NCI-H2227 treated with DMSO at 0.1 percent for 48 hours (cell line): ENCODE measurements at regions not wholly inside any gene's neighbourhood (a gene's known extent, or its start where the extent isn't known, plus 50 kb on each side); places are given as distances from the start of the nearest gene placed in this dataset.
"Not testable (repeated sequence)": the region's sequence is repeated elsewhere in the genome, so short reads cannot be mapped to it uniquely, and the experiment has no call there.

ENCODE experiments used
- DNase-seq: peaks from one replicate; lab custom pipeline; 2025; lab: John Stamatoyannopoulos, UW

- DNase-seq, result no peak
Observed at GRCh38 chr2:56981554-56981953, 797.8 kb downstream of the CCDC85A start.

DNA sequence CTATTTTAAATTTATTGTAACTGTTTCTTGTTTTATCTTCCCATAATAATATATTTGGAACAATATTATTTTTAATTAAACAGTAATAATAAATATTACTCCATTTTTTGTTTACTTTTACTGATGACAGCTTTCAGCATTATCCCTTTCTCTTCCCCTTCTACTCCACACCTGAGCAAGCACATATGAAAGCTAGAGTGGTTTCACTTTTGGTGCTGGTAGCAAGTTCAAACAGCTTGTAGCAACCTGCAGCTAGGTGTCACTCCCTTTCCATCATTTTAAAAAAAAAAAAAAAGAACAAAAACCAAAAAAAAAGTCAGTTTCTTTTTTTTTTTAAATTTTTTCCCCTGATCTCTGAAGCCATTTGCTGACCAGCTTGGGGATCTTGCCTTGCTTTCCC, 801.8 kb downstream of the CCDC85A start:
- no peak for DNase-seq

DNA sequence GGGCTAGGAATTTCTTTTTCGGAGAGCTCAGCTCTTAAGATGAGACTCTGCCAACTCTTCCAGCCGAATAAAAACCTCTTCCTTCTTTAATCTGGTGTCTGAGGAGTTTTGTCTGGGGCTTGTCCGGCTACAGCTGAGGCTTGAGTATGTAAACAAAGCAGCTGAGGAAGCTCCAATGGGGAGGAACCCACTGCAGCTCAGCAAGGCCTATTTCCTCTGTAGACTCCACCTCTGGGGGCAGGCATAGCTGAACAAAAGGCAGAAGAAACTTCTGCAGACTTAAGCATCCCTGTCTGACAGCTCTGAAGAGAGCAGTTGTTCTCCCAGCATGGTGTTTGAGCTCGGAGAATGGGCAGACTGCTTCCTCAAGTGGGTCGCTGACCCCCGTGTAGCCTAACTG, 838.7 kb downstream of the CCDC85A start:
- DNase-seq, result no peak

DNA sequence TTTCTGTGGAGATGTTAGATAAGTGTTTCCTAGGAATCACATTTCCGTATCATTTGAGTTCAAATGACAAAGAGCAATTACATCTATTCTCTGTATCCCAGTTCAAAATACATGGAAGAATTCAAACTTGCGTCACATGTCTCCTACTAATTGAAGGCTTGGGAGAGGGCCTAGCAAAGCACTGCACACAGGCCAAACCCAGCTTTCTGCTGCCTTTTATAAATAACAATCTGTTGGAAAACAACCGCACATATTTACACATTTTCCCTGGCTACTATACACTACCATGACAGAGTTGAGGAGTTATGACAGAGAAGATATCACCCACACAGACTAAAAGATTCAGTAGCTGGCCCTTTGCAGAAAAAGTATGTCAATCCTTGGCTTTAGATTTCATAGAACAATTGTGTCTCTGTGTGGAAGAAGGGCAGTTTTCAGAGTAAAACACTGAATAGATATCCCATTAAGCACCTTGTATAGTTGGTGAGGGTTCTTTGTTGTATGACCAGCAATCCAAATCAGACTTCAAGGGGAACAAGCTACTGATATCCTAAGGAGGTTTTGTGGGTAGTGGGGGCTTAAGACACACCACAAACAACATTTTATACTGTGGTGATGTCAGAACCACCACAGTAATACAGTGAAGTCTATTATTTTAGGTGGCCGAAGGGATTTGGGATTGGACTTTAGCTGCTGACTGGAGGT, 861.3 kb downstream of the CCDC85A start:
- DNase-seq, result no peak

DNA sequence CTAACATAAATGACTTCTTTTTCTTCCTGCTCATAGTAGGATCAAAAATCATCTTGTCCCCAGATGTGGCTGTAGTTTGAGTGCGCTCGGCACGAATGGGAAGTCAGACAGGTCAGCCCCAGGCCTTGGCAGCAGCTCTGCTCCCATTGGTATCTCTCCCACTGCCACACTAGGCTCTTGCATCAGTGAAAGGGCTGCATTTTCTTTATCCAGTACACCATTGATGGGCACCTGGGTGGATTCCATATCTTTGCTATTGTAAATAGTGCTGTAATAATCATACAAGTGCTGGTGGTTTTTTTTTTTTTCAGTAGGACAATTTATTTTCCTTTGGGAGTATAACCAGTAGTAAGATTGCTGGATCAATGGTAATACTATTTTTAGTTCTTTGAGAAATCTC, 865.5 kb downstream of the CCDC85A start:
- no peak for DNase-seq

GRCh38 chr2:57050007-57050406, 866.2 kb downstream of the CCDC85A start:
- no peak for DNase-seq

- DNase-seq, result not testable (repeated sequence)
Observed at GRCh38 chr2:57066301-57066700, 882.5 kb downstream of the CCDC85A start.

DNA sequence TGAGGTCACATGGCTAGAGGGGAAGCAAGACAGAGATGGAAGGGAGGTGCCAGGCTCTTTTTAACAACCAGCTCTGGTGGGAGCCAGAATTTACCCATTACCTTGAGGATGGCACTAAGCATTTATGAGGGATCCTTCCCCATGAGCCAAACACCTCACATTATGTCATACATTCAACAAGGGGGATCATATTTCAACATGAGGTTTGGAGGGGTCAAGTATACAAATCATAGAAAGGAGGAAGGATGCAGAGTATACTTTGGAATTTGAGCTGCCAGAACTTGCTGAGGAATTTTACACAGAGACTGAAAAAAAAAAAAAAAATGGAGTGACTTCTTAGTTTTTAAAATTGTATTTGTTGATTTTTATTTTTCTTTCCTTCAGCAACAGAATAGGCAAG, 891.4 kb downstream of the CCDC85A start:
- no peak for DNase-seq

- DNase-seq, result no peak
Observed at GRCh38 chr2:57080035-57080434, 896.2 kb downstream of the CCDC85A start.

DNA sequence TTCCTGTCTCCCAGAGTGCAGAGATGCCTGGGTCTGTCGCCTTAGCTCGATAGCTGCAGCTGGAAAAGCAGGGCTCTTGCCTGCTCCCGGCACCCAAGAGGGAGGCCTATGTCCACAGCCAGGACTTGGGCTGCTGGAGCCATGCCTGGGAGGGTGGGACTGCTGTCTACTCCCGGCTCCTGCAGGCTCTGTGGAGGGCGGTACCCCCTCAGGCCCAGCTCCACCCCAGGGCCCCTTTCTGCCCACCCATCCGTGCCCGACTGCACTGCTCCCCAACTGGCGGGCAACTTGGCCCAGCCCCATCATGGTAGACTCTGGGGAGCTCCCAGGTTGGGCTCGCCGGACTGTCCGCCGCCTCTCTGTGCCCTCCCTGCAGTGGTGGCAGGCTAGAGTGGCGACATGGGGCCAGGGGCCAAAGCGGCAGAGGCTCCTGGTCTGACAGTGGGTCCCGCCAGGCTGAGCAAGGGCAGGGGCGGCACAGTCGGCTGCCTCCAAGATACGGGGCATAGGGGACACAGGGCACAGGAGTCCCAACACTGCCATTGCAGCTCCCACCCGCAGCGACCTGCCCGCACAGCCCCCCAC, 901.0 kb downstream of the CCDC85A start:
- DNase-seq, result no peak

DNA sequence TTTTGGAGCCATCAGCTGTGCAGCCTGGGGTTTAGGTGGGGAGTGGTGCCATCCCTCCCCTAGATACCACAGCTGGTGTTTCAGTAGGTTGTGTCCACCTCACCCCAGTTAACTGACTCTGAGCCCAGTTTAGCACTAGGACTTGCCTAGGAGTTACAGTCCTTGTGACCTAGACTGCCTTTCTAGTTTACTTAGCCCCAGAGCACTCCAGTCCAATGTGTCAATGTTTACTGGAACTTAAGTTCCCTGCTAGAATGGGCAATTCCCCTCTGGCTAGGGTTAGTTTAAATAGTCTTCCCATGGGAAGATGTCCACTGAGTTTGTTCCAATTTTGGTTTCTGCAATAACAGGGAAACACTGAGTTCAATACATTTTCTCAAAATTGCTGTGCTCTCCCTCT, 909.2 kb downstream of the CCDC85A start:
- DNase-seq, result no peak

DNA sequence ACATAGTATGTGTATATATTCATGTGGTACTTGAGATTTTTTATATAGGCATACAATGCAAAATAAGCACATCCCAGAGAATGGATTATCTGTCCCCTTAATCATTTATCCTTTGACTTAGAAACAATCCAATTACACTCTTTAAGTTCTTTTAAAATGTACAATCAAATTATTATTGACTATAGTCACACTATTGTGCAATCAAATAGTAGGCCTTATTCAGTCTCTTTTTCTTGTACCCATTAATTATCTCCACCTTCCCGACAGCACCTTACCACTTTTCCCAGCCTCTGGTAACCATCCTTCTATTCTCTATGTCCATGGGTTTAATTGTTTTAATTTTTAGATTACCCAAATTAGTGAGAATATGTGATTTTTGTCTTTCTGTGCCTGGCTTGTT, 914.1 kb downstream of the CCDC85A start:
- no peak for DNase-seq

DNA sequence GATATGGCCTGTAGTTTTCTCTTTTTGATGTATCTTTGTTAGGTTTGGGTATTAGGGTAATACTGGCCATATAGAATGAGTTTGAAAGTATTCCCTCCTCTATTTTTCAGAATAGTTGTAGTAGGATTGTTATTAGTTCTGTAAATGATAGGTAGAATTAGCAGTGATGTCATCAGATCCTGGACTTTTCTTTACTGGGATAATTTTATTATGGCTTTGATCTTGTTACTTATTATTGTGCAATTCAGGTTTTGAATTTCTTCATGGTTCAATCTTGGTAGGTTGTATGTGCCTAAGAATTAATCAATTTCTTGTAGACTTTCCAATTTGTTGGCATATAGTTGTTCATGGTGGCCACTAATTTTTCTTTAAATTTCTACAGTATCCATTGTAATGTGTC, 916.6 kb downstream of the CCDC85A start:
- no peak for DNase-seq

DNA sequence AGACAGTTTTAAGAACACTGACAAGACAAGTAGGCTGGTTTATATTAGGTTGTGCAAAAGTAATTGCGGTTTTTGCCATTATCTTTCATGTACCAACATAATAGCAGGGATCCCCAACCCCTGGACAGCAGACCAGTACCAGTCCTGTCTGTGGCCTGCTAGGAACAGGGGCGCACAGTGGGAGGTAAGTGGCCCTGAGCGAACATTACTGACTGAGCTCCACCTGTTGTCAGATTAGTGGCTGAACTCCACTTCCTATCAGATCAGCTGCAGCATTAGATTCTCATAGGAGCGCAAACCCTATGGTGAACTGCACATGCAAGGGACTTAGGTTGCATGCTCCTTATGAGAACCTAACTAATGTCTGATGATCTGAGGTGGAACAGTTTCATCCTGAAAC, 921.9 kb downstream of the CCDC85A start:
- no peak for DNase-seq

- no peak for DNase-seq
Observed at GRCh38 chr2:57107353-57107752, 923.6 kb downstream of the CCDC85A start.

GRCh38 chr2:57111531-57111930, 927.7 kb downstream of the CCDC85A start:
- DNase-seq, result no peak

- DNase-seq, result no peak
Observed at GRCh38 chr2:57119141-57119540, 927.5 kb upstream of the VRK2 start.

DNA sequence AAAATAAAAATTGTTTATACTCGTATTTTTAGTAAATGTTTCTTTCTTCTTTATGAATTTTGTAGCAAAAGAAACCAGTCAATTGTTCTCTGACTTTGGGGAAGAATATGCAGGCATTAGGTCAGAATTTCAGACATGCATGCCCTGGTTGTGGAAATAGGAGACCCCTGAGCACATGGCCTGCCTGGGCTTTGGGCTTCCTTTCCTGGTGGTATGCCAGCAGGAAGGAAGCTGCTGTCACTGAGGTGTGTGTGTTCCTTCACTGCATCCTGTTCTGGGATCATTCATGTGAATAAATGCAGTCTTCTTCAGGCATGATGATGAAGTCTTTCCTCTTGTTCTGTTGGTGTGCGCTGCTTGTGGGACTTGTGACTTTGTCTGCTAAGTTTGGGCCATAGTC, 920.2 kb upstream of the VRK2 start:
- no peak for DNase-seq

GRCh38 chr2:57139179-57139578, 907.4 kb upstream of the VRK2 start:
- no peak for DNase-seq

- no peak for DNase-seq
Observed at GRCh38 chr2:57141269-57141668, 905.3 kb upstream of the VRK2 start.

- no peak for DNase-seq
Observed at GRCh38 chr2:57146951-57147350, 899.7 kb upstream of the VRK2 start.

- DNase-seq, result no peak
Observed at GRCh38 chr2:57156231-57156924, 890.2 kb upstream of the VRK2 start.

- DNase-seq, result no peak
Observed at GRCh38 chr2:57160976-57161375, 885.6 kb upstream of the VRK2 start.

- DNase-seq, result no peak
Observed at GRCh38 chr2:57177176-57177575, 869.4 kb upstream of the VRK2 start.
